Heart right ventricle (tissue), 16 donors: ENCODE measurements at regions not wholly inside any gene's neighbourhood (a gene's known extent, or its start where the extent isn't known, plus 50 kb on each side); places are given as distances from the start of the nearest gene placed in this dataset.
"Not testable (repeated sequence)": the region's sequence is repeated elsewhere in the genome, so short reads cannot be mapped to it uniquely, and the experiment has no call there.

Source experiments
- ATAC-seq, 8 donors: fragments of 200-7000 bp; cut with Tn5 transposase; one replicate each; pipeline ENCODE4 v1.9.1; 2020; ENCODE audit warnings: mild to moderate bottlenecking in 8 of 8, moderate library complexity in 8 of 8, moderate number of reproducible peaks in 1 of 8
- DNase-seq, 2 donors: peaks; one replicate each; pipeline ENCODE4 v3.0.0-alpha.2; 2020
- H3K27ac ChIP-seq, 10 donors: fragments of 200-600 bp; sonication (generic) in 2 of 10; one replicate each; pipeline versions ENCODE4 v1.5.0 to v1.8.0; 2020 to 2022; ENCODE audit warnings: mild to moderate bottlenecking in 3 of 10
- H3K27me3 ChIP-seq, 7 donors: fragments of 200-600 bp; one replicate each; pipeline ENCODE4 v1.8.0; 2021 to 2022; ENCODE audit warnings: mild to moderate bottlenecking in 2 of 7
- H3K36me3 ChIP-seq, 9 donors: fragments of 200-600 bp; sonication (generic) in 1 of 9; one replicate each; pipeline versions ENCODE4 v1.5.0 to v1.8.0; 2020 to 2022; ENCODE audit warnings: mild to moderate bottlenecking in 2 of 9
- H3K4me1 ChIP-seq, 9 donors: fragments of 200-600 bp; sonication (generic) in 1 of 9; one replicate each; pipeline versions ENCODE4 v1.5.0 to v1.8.0; 2020 to 2022; ENCODE audit warnings: mild to moderate bottlenecking in 4 of 9
- H3K4me3 ChIP-seq, 10 donors: fragments of 200-600 bp; sonication (generic) in 2 of 10; one replicate each; pipeline versions ENCODE4 v1.5.0 to v1.8.0; 2020 to 2022; ENCODE audit warnings: mild to moderate bottlenecking in 7 of 10, moderate library complexity in 2 of 10
- H3K9me3 ChIP-seq, 11 donors: fragments of 200-600 bp in 10 of 11; sonication (generic) in 2 of 11; one replicate each; pipeline versions ENCODE4 v1.5.0 to v1.8.0; 2013 to 2022; ENCODE audit warnings: mild to moderate bottlenecking in 2 of 11, control low read depth in 1 of 11, moderate library complexity in 1 of 11
- WGBS, 2 donors: extraction: QIAGEN DNeasy Blood & Tissue Kit; methylation state at CpG; one replicate each; pipeline ENCODE4 v1.1.7; 2013; ENCODE audit warnings: inconsistent platforms in 1 of 2; 5-methylcytosine and 5-hydroxymethylcytosine counted together
- intact Hi-C, 10 donors: fragments of 100-400 bp; cut with DNase I; formaldehyde crosslinking; loops; one replicate each; pipeline versions ENCODE4 v1.11.1 to v1.14.2; 2022
- TF ChIP-seq, protein P1 (sequence below), 9 donors: fragments of 200-600 bp; sonication (generic) in 2 of 9; IDR thresholded peaks; one replicate each; pipeline versions ENCODE4 v1.5.0 to v1.8.0; 2021 to 2022; ENCODE audit warnings: antibody characterized with exemption in 9 of 9, mild to moderate bottlenecking in 5 of 9, moderate library complexity in 1 of 9
- donor health status: Arrhythmogenic right ventricular cardiomyopathy.
- donor health status: ischemic (EF 13 %, LVEDD 7.1; RV severe dilation, severe dysfunction).
- donor health status: healthy with polysubstance abuse.
- donor health status: DM: no; HTN: yes; CAD: no.
- donor health status: DM: no; HTN: no; CAD: no.
- donor health status: ischemic (EF 25% LVEDD 6.9; RV normal size, moderate dysfunction).
- donor health status: ischemic (EF 25% LVEDD 5.7; RV mildly dilated, moderate dysfunction).
- donor health status: healthy.
- donor health status: DM: yes; HTN: yes; CAD: no.
- donor health status: Ischemic cardiomyopathy.
- donor health status: ischemic (EF 35%, LVEDD 5.7; RV mildly dilated, moderate dysfunction).
- donor health status: nonischemic (EF 11% LVEDD 7.7; RV severe dilation, severe dysfunction).
- donor health status: DM: yes; HTN: yes; CAD: no.
- donor health status: PGD.
- donor health status: ischemic (EF 29% LVEDD 5.4; RV normal size, mild dysfunction).
- donor health status: nonischemic (EF 23%, LVEDD 6.1; RV moderate dilation, normal function).

DNA sequence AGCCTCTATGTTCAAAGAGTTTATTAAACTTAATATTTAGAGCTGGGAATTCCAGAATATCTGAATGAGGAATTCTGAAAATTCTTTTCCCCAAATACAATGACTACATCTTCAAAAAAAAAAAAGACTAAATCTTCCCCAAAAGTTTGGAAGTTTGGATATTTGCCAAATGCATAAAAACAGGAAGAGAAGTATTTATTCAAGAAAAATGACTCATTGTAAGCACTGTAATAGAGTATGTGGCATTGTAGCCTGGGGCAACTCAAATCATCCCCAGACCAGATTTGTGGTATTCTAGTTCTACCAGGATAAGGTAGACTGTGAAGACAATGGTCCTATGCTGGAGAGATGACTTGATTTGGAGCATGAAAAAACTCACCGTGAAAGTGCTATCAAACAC, 78.5 kb upstream of the PDHA2 start:
- TF ChIP-seq, protein P1, sequence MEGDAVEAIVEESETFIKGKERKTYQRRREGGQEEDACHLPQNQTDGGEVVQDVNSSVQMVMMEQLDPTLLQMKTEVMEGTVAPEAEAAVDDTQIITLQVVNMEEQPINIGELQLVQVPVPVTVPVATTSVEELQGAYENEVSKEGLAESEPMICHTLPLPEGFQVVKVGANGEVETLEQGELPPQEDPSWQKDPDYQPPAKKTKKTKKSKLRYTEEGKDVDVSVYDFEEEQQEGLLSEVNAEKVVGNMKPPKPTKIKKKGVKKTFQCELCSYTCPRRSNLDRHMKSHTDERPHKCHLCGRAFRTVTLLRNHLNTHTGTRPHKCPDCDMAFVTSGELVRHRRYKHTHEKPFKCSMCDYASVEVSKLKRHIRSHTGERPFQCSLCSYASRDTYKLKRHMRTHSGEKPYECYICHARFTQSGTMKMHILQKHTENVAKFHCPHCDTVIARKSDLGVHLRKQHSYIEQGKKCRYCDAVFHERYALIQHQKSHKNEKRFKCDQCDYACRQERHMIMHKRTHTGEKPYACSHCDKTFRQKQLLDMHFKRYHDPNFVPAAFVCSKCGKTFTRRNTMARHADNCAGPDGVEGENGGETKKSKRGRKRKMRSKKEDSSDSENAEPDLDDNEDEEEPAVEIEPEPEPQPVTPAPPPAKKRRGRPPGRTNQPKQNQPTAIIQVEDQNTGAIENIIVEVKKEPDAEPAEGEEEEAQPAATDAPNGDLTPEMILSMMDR (IDR thresholded peaks at IDR 0.05): no peak
- H3K9me3 ChIP-seq: peaks cover 0 to 9% (median 0%) of the 10 kb centered on the region in 11 donors
- DNase-seq (no peak), ATAC-seq (no peak)
- no peaks in the 10 kb centered on the region for H3K4me1 ChIP-seq
- intact Hi-C loops: no loop called here
- H3K36me3 ChIP-seq: no peaks in the 10 kb centered on the region
- no peak overlapping the region for H3K27ac ChIP-seq
- no peak overlapping the region for H3K4me3 ChIP-seq
- no peaks in the 10 kb centered on the region for H3K27me3 ChIP-seq
- WGBS, 2 donors: 63 to 72% methylated on average over 1 of the region's 1 CpG

- H3K27me3 ChIP-seq, H3K4me3 ChIP-seq, H3K9me3 ChIP-seq, ATAC-seq, H3K36me3 ChIP-seq, H3K27ac ChIP-seq, intact Hi-C loops, DNase-seq, H3K4me1 ChIP-seq: not testable (repeated sequence)
- 17 to 20% methylated on average over 1 of the region's 1 CpG for WGBS, 2 donors
These were observed 79.2 kb upstream of the PDHA2 start for GRCh38 chr4:95760646-95761045.

DNA sequence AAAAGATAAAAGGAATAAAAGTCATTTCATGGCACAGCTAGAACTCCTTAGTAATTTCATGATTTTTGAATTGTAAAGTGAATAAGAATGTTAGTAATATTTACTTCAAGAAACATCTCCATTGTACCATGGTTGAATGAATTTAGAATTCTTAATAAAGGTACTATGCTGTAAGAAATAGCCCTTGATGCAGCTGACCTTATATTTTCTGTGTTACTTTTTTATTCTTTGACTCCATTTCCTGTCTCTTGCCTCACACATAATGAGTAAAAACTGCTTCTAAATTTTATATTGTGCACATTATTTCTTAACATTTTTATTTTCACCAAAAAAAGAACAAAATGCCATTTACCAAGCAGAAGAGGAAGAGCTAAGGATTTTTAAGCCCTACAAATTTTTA, 81.9 kb upstream of the PDHA2 start:
- Histone ChIP-seq H3K27me3 (no peaks in the 10 kb centered on the region), H3K4me1 (no peaks in the 10 kb centered on the region), H3K27ac (no peak overlapping the region), H3K4me3 (no peak overlapping the region), H3K9me3 (peaks cover 0 to 6% (median 0%) of the 10 kb centered on the region in 11 donors), H3K36me3 (no peaks in the 10 kb centered on the region)
- DNase-seq (no peak), ATAC-seq (no peak)
- intact Hi-C loops: no loop called here
- TF ChIP-seq, protein P1 (IDR thresholded peaks at IDR 0.05): no peak

GRCh38 chr4:95754667-95755066, 85.2 kb upstream of the PDHA2 start:
- no peaks in the 10 kb centered on the region for H3K36me3 ChIP-seq
- TF ChIP-seq, protein P1 (IDR thresholded peaks at IDR 0.05): no peak
- intact Hi-C loops: no loop called here
- ATAC-seq (no peak), DNase-seq (no peak)
- WGBS, 2 donors: 77 to 88% methylated on average over 2 of the region's 2 CpGs
- no peaks in the 10 kb centered on the region for H3K27me3 ChIP-seq
- H3K4me1 ChIP-seq: no peaks in the 10 kb centered on the region
- H3K27ac ChIP-seq: no peak overlapping the region
- H3K9me3 ChIP-seq: peaks cover 0 to 6% (median 0%) of the 10 kb centered on the region in 11 donors
- no peak overlapping the region for H3K4me3 ChIP-seq

GRCh38 chr4:95749204-95749603, 90.7 kb upstream of the PDHA2 start:
- Histone ChIP-seq H3K9me3 (peaks cover 0 to 10% (median 1%) of the 10 kb centered on the region in 11 donors), H3K27ac (no peak overlapping the region), H3K4me1 (no peaks in the 10 kb centered on the region), H3K36me3 (no peaks in the 10 kb centered on the region), H3K4me3 (no peak overlapping the region), H3K27me3 (no peaks in the 10 kb centered on the region)
- WGBS, 2 donors: 83 to 87% methylated on average over 3 of the region's 3 CpGs
- TF ChIP-seq, protein P1 (IDR thresholded peaks at IDR 0.05): no peak
- DNase-seq: no peak
- ATAC-seq: no peak
- intact Hi-C loops: no loop called here
